ENCODE measurements at regions not wholly inside any gene's neighbourhood (a gene's known extent, or its start where the extent isn't known, plus 50 kb on each side); places are given as distances from the start of the nearest gene placed in this dataset.
"Not testable (repeated sequence)": the region's sequence is repeated elsewhere in the genome, so short reads cannot be mapped to it uniquely, and the experiment has no call there.

- not testable (repeated sequence) for DNase-seq
These were observed 484.5 kb upstream of the SLITRK5 start for GRCh38 chr13:87186647-87187046.

- not testable (repeated sequence) for DNase-seq
These were observed 479.7 kb upstream of the SLITRK5 start for GRCh38 chr13:87191485-87191884.

- DNase-seq, result no peak
These were observed 472.8 kb upstream of the SLITRK5 start for GRCh38 chr13:87198371-87198770.

- DNase-seq, result no peak
These were observed 464.5 kb upstream of the SLITRK5 start for GRCh38 chr13:87206708-87207107.

GRCh38 chr13:87207280-87208003 is 463.7 kb upstream of the SLITRK5 start:
- no peak for DNase-seq

- DNase-seq, result no peak
These were observed 462.5 kb upstream of the SLITRK5 start for GRCh38 chr13:87208636-87209035.

- DNase-seq, result no peak
These were observed 436.2 kb upstream of the SLITRK5 start for GRCh38 chr13:87234981-87235380.

- DNase-seq, result no peak
These were observed 435.6 kb upstream of the SLITRK5 start for GRCh38 chr13:87235621-87236020.

GRCh38 chr13:87244256-87244890 is 426.8 kb upstream of the SLITRK5 start:
- DNase-seq, result no peak

- DNase-seq, result not testable (repeated sequence)
These were observed 421.3 kb upstream of the SLITRK5 start for GRCh38 chr13:87249847-87250246.

GRCh38 chr13:87255394-87255793 is 415.8 kb upstream of the SLITRK5 start:
- DNase-seq, result no peak

GRCh38 chr13:87259479-87260083 is 411.6 kb upstream of the SLITRK5 start:
- DNase-seq, result peak in 1 of 56 donors; percentile 3

- DNase-seq, result peak in 4 of 56 donors; percentile 0 to 27 (median 3)
These were observed 396.9 kb upstream of the SLITRK5 start for GRCh38 chr13:87274209-87274819.

GRCh38 chr13:87280139-87280538 is 391.0 kb upstream of the SLITRK5 start:
- no peak for DNase-seq

- no peak for DNase-seq
These were observed 383.4 kb upstream of the SLITRK5 start for GRCh38 chr13:87287721-87288120.

- DNase-seq, result no peak
These were observed 375.5 kb upstream of the SLITRK5 start for GRCh38 chr13:87295636-87296035.

- DNase-seq, result no peak
These were observed 369.1 kb upstream of the SLITRK5 start for GRCh38 chr13:87302034-87302433.

GRCh38 chr13:87302931-87303330 is 368.2 kb upstream of the SLITRK5 start:
- DNase-seq, result no peak

GRCh38 chr13:87311165-87311564 is 360.0 kb upstream of the SLITRK5 start:
- no peak for DNase-seq

GRCh38 chr13:87314822-87315221 is 356.3 kb upstream of the SLITRK5 start:
- no peak for DNase-seq

GRCh38 chr13:87322386-87322785 is 348.8 kb upstream of the SLITRK5 start:
- DNase-seq, result no peak

GRCh38 chr13:87324558-87324957 is 346.6 kb upstream of the SLITRK5 start:
- no peak for DNase-seq
